ENCODE measurements at regions not wholly inside any gene's neighbourhood (a gene's known extent, or its start where the extent isn't known, plus 50 kb on each side); places are given as distances from the start of the nearest gene placed in this dataset.

- Mint-ChIP-seq H3K36me3 (ENCODE audit: low read depth) (no peaks in the 10 kb centered on the region), H3K4me1 (ENCODE audit: low read depth) (no peaks in the 10 kb centered on the region), H3K27me3 (ENCODE audit: low read depth) (no peaks in the 10 kb centered on the region), H3K4me3 (no peak overlapping the region), H3K27ac (no peak overlapping the region), H3K9me3 (ENCODE audit: insufficient read depth) (no peaks in the 10 kb centered on the region)
- CTCF ChIA-PET = no interaction called here
- DNase-seq (no peak), ATAC-seq (no peak)
- POLR2A ChIA-PET = no interaction called here
Observed at GRCh38 chr2:120878970-120879369, 143.3 kb downstream of the GLI2 start.

GRCh38 chr2:120879431-120880295 lies 144.0 kb downstream of the GLI2 start:
- ATAC-seq (no peak), DNase-seq (no peak)
- Mint-ChIP-seq H3K27me3 (ENCODE audit: low read depth) (no peaks in the 10 kb centered on the region), H3K36me3 (ENCODE audit: low read depth) (no peaks in the 10 kb centered on the region), H3K4me3 (no peak overlapping the region), H3K4me1 (ENCODE audit: low read depth) (no peaks in the 10 kb centered on the region), H3K9me3 (ENCODE audit: insufficient read depth) (no peaks in the 10 kb centered on the region), H3K27ac (no peak overlapping the region)
- CTCF ChIA-PET = no interaction called here
- POLR2A ChIA-PET = no interaction called here

- no peaks in the 10 kb centered on the region for H3K4me1 Mint-ChIP-seq (ENCODE audit: low read depth)
- ChIA-PET POLR2A (no interaction called here), CTCF (no interaction called here)
- ATAC-seq (no peak), DNase-seq (no peak)
- H3K27me3 Mint-ChIP-seq (ENCODE audit: low read depth) = no peaks in the 10 kb centered on the region
- no peak overlapping the region for H3K4me3 Mint-ChIP-seq
- no peak overlapping the region for H3K27ac Mint-ChIP-seq
- no peaks in the 10 kb centered on the region for H3K9me3 Mint-ChIP-seq (ENCODE audit: insufficient read depth)
- H3K36me3 Mint-ChIP-seq (ENCODE audit: low read depth) = no peaks in the 10 kb centered on the region
Observed at GRCh38 chr2:120880381-120880780, 144.7 kb downstream of the GLI2 start.

DNA sequence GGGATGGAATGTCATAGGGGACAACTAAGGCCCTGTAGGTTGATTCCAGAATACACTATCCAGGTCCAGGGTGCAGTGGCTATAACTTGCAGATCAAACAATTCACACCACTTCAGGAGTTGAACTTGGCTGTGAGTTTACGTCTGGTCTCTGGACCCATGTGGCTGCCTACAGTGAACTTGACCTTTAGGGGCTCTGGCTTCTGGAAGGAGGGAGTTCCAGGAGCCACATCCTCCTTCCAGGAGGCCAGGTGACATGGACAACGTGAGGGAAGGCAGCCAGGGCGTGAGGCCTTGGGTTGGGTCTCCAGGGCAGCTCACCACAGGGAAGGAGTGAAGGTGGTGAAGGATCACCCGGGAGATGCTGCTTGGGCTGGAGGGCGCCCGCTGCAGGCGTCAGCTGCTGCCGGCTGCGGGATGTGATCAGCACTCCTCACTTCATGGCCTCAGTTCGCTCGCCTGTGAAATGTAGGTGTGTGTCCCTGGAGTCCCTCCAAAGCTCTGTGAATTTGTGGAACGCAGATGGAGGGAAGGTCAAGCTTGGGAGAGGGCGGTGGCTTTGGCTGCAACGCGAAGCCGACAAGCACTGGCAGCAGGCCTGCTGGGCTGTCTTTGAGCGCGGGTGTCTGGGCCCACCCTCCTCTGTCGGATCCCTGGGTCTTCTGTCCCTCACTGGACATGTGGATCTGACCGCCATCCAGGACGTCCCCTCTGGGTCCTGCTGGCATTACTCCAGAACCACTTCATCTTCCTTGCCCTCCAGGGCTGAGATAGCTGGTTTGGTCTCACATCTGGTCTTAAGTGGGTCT lies 146.5 kb downstream of the GLI2 start:
- Mint-ChIP-seq H3K27me3 (ENCODE audit: low read depth) (no peaks in the 10 kb centered on the region), H3K4me1 (ENCODE audit: low read depth) (no peaks in the 10 kb centered on the region), H3K36me3 (ENCODE audit: low read depth) (no peaks in the 10 kb centered on the region), H3K4me3 (no peak overlapping the region), H3K27ac (no peak overlapping the region), H3K9me3 (ENCODE audit: insufficient read depth) (no peaks in the 10 kb centered on the region)
- ChIA-PET CTCF (no interaction called here), POLR2A (no interaction called here)
- no peak for DNase-seq
- ATAC-seq = no peak

DNA sequence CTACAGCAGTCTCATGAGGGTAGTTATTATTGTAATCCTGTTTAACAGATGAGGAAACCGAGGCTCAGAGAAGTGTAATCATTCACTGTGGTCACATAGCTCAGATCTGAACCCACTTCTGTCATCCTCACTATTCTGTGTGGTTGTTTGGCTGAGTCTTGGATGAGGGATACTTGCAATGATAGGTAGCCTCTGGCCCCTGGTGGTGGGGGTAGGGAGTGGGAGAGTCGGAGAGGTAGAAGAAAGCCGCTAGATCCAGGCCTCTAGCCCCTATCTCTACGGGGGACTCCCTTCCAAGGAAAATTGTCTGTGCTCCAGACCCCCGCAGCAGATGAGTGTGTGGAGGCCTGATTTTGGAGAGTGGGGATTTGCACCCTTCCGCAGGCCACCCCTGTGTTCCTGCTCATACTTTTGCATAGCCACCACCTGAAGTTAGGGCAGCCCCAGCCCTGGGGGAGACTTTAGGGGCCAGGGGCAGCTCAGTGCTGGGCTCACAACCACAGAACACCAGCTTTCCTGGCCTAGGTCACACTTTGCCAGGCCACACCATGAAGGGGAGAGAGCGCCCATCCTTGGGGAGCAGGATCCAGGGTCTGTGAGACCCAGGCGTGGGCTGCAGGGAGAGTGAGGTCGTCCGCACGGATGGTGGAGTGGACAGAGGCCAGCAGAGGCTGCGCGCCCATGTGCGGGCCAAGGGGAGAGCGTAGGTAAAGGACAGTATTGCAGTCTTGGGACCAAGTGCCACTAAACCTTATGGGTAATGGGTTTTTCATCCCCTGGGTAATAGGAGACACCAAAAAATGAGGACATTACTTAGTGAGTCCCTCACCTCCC lies 148.2 kb downstream of the GLI2 start:
- Mint-ChIP-seq H3K4me1 (ENCODE audit: low read depth) (no peaks in the 10 kb centered on the region), H3K27ac (no peak overlapping the region), H3K27me3 (ENCODE audit: low read depth) (no peaks in the 10 kb centered on the region), H3K36me3 (ENCODE audit: low read depth) (no peaks in the 10 kb centered on the region), H3K4me3 (no peak overlapping the region), H3K9me3 (ENCODE audit: insufficient read depth) (no peaks in the 10 kb centered on the region)
- ChIA-PET POLR2A (no interaction called here), CTCF (no interaction called here)
- ATAC-seq (no peak), DNase-seq (no peak)

DNA sequence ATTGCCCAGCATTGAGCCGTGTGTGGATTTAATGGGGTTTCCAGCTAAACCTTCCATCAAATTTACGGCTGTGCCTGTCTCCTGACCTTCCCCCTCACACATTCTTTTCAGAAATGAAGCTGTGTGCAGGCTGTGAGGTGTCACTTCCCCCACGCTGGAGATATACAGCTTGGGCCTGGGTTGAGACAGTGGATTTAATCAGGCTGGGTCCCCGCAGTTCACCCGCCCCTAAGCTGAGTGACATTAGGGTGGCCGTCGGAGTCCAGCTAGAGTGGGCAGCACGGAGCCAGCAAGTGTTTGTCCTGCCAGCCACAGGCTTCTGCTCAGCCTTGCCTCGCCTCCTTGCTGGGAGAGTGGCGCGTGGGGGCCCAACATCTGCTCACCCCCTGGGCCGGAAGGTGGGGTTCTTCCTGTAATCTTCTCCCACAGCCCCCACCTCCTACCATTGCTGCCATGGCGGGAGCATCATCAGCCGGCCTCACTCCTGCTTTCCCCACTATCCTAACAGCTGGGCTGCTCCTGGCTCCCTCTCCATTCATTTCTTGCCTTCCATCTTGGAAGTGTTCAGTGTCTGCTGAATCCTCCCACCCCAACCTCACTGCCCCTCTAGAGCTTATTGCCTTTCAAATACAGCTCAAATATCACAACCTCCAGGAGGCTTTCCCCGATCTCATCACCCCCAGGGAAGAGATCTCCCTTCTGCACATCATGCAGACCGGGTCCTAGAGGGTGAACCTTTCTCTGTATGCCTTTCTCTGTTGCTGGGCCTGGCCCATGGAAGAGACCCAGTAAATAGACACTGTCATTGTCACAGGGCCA lies 149.0 kb downstream of the GLI2 start:
- Mint-ChIP-seq H3K4me1 (ENCODE audit: low read depth) (no peaks in the 10 kb centered on the region), H3K36me3 (ENCODE audit: low read depth) (no peaks in the 10 kb centered on the region), H3K9me3 (ENCODE audit: insufficient read depth) (no peaks in the 10 kb centered on the region), H3K4me3 (no peak overlapping the region), H3K27me3 (ENCODE audit: low read depth) (no peaks in the 10 kb centered on the region), H3K27ac (no peak overlapping the region)
- ChIA-PET CTCF (no interaction called here), POLR2A (no interaction called here)
- DNase-seq (no peak), ATAC-seq (no peak)

DNA sequence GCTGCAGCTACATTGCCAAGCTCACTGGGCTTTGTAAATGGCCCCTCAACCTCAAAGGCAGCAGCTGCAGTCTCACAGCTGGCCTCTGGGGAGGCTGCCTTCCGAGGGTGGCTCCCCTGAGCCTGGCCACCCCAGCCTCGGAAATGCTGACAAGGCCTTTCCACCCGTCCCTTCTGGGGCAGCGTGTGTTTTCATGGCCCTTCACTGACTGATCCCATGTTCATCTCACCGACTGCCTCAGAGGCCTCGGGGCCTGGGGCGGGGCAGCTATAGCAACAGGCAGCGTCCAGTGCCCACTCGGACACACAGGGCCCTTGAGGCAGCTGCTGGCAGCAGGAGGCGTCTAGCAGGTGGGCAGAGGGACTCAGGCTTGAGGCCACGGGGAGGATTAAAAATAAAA lies 149.7 kb downstream of the GLI2 start:
- ChIA-PET POLR2A (no interaction called here), CTCF (no interaction called here)
- Mint-ChIP-seq H3K4me1 (ENCODE audit: low read depth) (no peaks in the 10 kb centered on the region), H3K9me3 (ENCODE audit: insufficient read depth) (no peaks in the 10 kb centered on the region), H3K27ac (no peak overlapping the region), H3K4me3 (no peak overlapping the region), H3K36me3 (ENCODE audit: low read depth) (no peaks in the 10 kb centered on the region), H3K27me3 (ENCODE audit: low read depth) (no peaks in the 10 kb centered on the region)
- DNase-seq (no peak), ATAC-seq (no peak)

DNA sequence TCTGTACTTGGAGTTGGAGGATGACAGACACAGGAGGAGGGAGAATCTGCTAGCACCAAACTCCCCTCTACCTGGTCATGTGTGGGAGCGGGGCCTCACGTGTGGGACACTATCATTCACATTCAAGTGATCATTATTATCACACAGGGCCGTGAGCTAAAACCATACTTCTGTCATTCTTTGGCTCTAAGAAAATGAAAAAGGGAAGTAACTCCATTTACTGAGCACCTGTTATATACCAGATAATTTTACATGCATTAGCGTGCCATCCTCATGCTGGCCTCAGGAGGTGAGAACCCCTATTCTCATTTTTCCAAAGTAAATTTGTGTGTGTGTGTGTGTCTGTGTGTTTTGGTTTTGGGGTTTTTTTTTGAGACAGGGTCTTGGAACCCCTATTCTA lies 150.1 kb downstream of the GLI2 start:
- Mint-ChIP-seq H3K36me3 (ENCODE audit: low read depth) (no peaks in the 10 kb centered on the region), H3K9me3 (ENCODE audit: insufficient read depth) (no peaks in the 10 kb centered on the region), H3K4me3 (no peak overlapping the region), H3K27me3 (ENCODE audit: low read depth) (no peaks in the 10 kb centered on the region), H3K4me1 (ENCODE audit: low read depth) (no peaks in the 10 kb centered on the region), H3K27ac (no peak overlapping the region)
- DNase-seq (no peak), ATAC-seq (no peak)
- POLR2A ChIA-PET = no interaction called here
- CTCF ChIA-PET = no interaction called here

DNA sequence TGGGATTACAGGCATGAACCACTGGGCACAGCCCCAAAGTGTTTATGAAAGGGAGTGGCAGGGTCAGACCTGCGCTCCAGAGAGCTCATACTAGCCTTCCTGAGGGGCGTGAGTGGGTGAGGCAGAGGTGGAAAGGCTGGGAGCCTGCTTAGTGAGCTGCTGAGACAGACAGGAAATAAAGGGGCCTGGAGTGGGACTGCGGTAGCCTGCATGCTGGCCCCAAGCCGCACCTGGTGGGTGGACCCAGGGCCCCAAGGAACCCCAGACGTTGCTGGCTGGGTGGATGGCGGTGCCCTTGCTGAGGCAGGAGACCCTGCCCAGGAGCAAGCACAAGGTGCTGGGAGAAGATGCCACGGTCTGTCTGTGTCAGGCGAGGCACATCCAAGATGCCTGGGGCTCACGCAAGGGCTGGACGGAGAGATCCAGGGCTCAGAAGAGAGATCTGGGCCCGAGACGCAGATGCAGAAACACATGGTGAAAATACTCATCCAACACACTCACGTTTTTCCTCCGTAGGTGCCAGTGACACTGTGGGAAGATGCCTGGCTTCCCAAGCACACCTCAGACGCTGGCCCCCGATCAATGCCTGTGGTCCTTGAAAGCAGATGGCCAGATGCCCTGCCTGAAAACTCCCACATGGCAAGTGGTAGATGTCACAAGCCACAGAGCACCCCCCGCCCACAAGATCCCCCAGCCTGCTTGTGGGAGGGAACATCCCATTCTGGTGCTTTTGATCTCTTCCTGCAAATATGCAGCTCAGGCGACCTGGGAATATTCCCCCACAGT lies 151.1 kb downstream of the GLI2 start:
- no peak overlapping the region for H3K4me3 Mint-ChIP-seq
- H3K36me3 Mint-ChIP-seq (ENCODE audit: low read depth) = no peaks in the 10 kb centered on the region
- no peak overlapping the region for H3K27ac Mint-ChIP-seq
- no peaks in the 10 kb centered on the region for H3K27me3 Mint-ChIP-seq (ENCODE audit: low read depth)
- H3K9me3 Mint-ChIP-seq (ENCODE audit: insufficient read depth) = no peaks in the 10 kb centered on the region
- ATAC-seq (no peak), DNase-seq (no peak)
- no peaks in the 10 kb centered on the region for H3K4me1 Mint-ChIP-seq (ENCODE audit: low read depth)
- ChIA-PET POLR2A (no interaction called here), CTCF (no interaction called here)

DNA sequence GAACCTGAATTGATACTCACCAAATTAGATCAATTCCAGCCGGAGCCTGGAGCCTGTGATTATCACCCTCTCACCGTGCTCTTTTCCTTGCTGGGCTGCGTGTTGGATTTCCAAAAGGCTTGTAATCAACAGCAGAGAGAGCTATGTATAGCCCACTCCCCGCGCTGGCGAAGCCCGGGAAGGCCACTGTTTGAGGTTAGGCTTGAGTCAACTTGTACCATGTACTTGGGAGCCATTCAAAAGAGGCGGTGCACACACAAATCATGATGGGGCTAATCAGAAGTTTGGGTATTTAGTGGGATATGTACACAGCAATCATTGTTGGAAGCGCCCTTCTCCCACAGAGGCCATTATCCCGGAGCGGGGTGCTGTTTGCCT lies 151.6 kb downstream of the GLI2 start:
- ChIA-PET CTCF (no interaction called here), POLR2A (no interaction called here)
- DNase-seq (no peak), ATAC-seq (no peak)
- Mint-ChIP-seq H3K4me3 (no peak overlapping the region), H3K9me3 (ENCODE audit: insufficient read depth) (no peaks in the 10 kb centered on the region), H3K27ac (no peak overlapping the region), H3K27me3 (ENCODE audit: low read depth) (no peaks in the 10 kb centered on the region), H3K36me3 (ENCODE audit: low read depth) (no peaks in the 10 kb centered on the region), H3K4me1 (ENCODE audit: low read depth) (no peaks in the 10 kb centered on the region)

GRCh38 chr2:120887741-120888231 lies 152.1 kb downstream of the GLI2 start:
- CTCF ChIA-PET = no interaction called here
- H3K9me3 Mint-ChIP-seq (ENCODE audit: insufficient read depth) = no peaks in the 10 kb centered on the region
- H3K4me1 Mint-ChIP-seq (ENCODE audit: low read depth) = no peaks in the 10 kb centered on the region

More at GRCh38 chr2:120887741-120888231, 152.1 kb downstream of the GLI2 start:
- DNase-seq (no peak), ATAC-seq (no peak)
- no peak overlapping the region for H3K27ac Mint-ChIP-seq
- POLR2A ChIA-PET = no interaction called here
- no peak overlapping the region for H3K4me3 Mint-ChIP-seq
- H3K27me3 Mint-ChIP-seq (ENCODE audit: low read depth) = no peaks in the 10 kb centered on the region
- no peaks in the 10 kb centered on the region for H3K36me3 Mint-ChIP-seq (ENCODE audit: low read depth)
